GM12892 (cell line): ENCODE measurements at regions not wholly inside any gene's neighbourhood (a gene's known extent, or its start where the extent isn't known, plus 50 kb on each side); places are given as distances from the start of the nearest gene placed in this dataset.

Experiments used
- POLR2A ChIP-seq: IDR thresholded peaks from 2 replicates; pipeline ENCODE4 v1.6.1; 2011; ENCODE audit warnings: low read depth, low read length, control low read depth
- POLR2AphosphoS5 ChIP-seq: IDR thresholded peaks from 2 replicates; pipeline ENCODE4 v1.6.1; 2011; ENCODE audit warnings: low read depth, low read length, control low read depth
- TAF1 ChIP-seq: IDR thresholded peaks from 2 replicates; pipeline ENCODE4 v1.6.1; 2011; ENCODE audit warnings: low read depth, mild to moderate bottlenecking, control low read depth, low read length, borderline replicate concordance

- TF ChIP-seq TAF1 (no peak), POLR2A (no peak), POLR2AphosphoS5 (no peak)
Observed at GRCh38 chr11:116168459-116168787, 604.4 kb downstream of the BUD13 start.
